ENCODE measurements at regions not wholly inside any gene's neighbourhood (a gene's known extent, or its start where the extent isn't known, plus 50 kb on each side); places are given as distances from the start of the nearest gene placed in this dataset.

DNA sequence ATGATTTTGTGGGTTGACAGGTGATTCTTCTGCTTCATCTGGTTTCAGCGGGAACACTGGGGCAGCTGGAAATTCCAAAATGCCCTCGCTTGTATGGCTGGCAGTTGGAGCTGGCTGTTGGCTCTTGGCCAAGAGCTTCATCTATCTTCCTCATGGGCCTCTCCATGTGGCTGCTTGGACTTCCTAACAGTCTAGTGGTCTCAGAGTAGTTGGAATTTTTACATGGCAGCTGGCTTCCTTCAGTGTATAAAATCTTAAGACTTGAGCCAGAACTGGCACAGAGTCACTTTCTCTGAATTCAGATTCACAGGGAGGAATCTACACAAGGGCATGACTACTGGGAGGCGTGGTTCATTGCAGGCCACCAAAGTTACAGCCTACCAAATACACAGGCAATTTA lies 204.9 kb upstream of the RMST start:
- Histone ChIP-seq H3K36me3 (ENCODE audit: control insufficient read depth in 1 of 2, insufficient read depth in 2 of 2, low read length in 2 of 2) (no peaks in the 10 kb centered on the region), H3K4me1 (ENCODE audit: control insufficient read depth in 1 of 2, insufficient read depth in 2 of 2, low read length in 2 of 2) (no peaks in the 10 kb centered on the region), H3K9me3 (ENCODE audit: control insufficient read depth in 1 of 2, insufficient read depth in 1 of 2, low read depth in 1 of 2, low read length in 2 of 2) (no peaks in the 10 kb centered on the region), H3K27me3 (ENCODE audit: insufficient read depth, low read length) (peaks cover 4% of the 10 kb centered on the region; the same call in 1 of the 2 replicates), H3K9ac (ENCODE audit: low read length) (no peak overlapping the region), H3K4me2 (ENCODE audit: low read length) (no peak overlapping the region), H3K79me2 (ENCODE audit: insufficient read depth, low read length) (no peaks in the 10 kb centered on the region), H3K4me3 (replicated peaks in 1 of 2; ENCODE audit: low read depth in 1 of 2, low read length in 2 of 2) (no peak overlapping the region), H3K9me2 (ENCODE audit: insufficient read depth) (no peaks in the 10 kb centered on the region), H4K20me1 (ENCODE audit: insufficient read depth) (no peaks in the 10 kb centered on the region), H3K27ac (ENCODE audit: low read depth, low read length) (no peak overlapping the region), H2AFZ (ENCODE audit: low read depth, low read length, poor library complexity, severe bottlenecking) (no peak overlapping the region)
- intact Hi-C loops (cut with micrococcal nuclease): no loop called here
- ATAC-seq (no peak), DNase-seq (ENCODE audit: low read depth, low spot score) (no peak)
- no TSS peak for BruUV-seq (replicated peaks)
- ChIA-PET CTCF (no interaction called here), POLR2A (no interaction called here), RAD21 (ENCODE audit: low non-redundant PET in 1 of 2, low total read pairs in 2 of 2, uncharacterized antibody in 2 of 2, unreplicated experiment in 2 of 2) (no interaction called here)
- no peak for TF ChIP-seq TCF7L2 (IDR thresholded peaks at IDR 0.05; ENCODE audit: borderline replicate concordance, extremely low read depth, insufficient read depth, insufficient read length)
- TF ChIP-seq POLR2AphosphoS5 (IDR thresholded peaks at IDR 0.05; ENCODE audit: low read depth, low read length): no peak

DNA sequence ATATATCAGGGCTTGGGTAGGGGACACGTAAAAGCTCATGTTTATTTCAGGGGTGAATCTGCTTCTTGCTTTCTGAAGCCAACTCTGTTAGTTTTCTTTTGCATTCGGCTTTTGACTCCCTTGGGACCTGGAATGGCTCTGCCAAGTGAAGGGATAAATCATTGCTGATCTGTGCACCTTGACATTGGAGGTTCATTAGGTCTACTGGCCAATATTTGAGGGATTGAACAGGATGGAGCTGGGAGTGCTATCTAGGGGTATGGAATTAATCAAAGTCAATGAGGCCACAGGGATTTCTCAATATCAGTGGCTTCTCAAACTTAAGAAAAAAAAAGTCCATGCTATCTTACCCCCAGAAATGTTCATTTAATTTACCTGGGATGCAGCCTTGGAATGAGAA lies 203.5 kb upstream of the RMST start:
- H3K9me2 ChIP-seq (ENCODE audit: insufficient read depth): no peaks in the 10 kb centered on the region
- no peaks in the 10 kb centered on the region for H4K20me1 ChIP-seq (ENCODE audit: insufficient read depth)
- ChIA-PET CTCF (no interaction called here), RAD21 (ENCODE audit: low non-redundant PET in 1 of 2, low total read pairs in 2 of 2, uncharacterized antibody in 2 of 2, unreplicated experiment in 2 of 2) (no interaction called here), POLR2A (no interaction called here)
- H3K79me2 ChIP-seq (ENCODE audit: insufficient read depth, low read length): no peaks in the 10 kb centered on the region
- H3K9ac ChIP-seq (ENCODE audit: low read length): no peak overlapping the region
- no peak overlapping the region for H3K4me3 ChIP-seq (replicated peaks in 1 of 2; ENCODE audit: low read depth in 1 of 2, low read length in 2 of 2)
- DNase-seq (ENCODE audit: low read depth, low spot score): no peak
- no peak overlapping the region for H3K4me2 ChIP-seq (ENCODE audit: low read length)
- H2AFZ ChIP-seq (ENCODE audit: low read depth, low read length, poor library complexity, severe bottlenecking): no peak overlapping the region
- no peaks in the 10 kb centered on the region for H3K4me1 ChIP-seq (ENCODE audit: control insufficient read depth in 1 of 2, insufficient read depth in 2 of 2, low read length in 2 of 2)
- BruUV-seq (replicated peaks): no TSS peak
- no peaks in the 10 kb centered on the region for H3K27me3 ChIP-seq (ENCODE audit: insufficient read depth, low read length)
- H3K36me3 ChIP-seq (ENCODE audit: control insufficient read depth in 1 of 2, insufficient read depth in 2 of 2, low read length in 2 of 2): no peaks in the 10 kb centered on the region
- intact Hi-C loops (cut with micrococcal nuclease): no loop called here
- no peak overlapping the region for H3K27ac ChIP-seq (ENCODE audit: low read depth, low read length)
- ATAC-seq: no peak
- H3K9me3 ChIP-seq (ENCODE audit: control insufficient read depth in 1 of 2, insufficient read depth in 1 of 2, low read depth in 1 of 2, low read length in 2 of 2): no peaks in the 10 kb centered on the region
- no peak for TF ChIP-seq ELF1 (IDR thresholded peaks at IDR 0.05; ENCODE audit: borderline replicate concordance, low read depth)
- TF ChIP-seq EGR1 (IDR thresholded peaks at IDR 0.05; ENCODE audit: low read depth): no peak
- TF ChIP-seq, protein P1, sequence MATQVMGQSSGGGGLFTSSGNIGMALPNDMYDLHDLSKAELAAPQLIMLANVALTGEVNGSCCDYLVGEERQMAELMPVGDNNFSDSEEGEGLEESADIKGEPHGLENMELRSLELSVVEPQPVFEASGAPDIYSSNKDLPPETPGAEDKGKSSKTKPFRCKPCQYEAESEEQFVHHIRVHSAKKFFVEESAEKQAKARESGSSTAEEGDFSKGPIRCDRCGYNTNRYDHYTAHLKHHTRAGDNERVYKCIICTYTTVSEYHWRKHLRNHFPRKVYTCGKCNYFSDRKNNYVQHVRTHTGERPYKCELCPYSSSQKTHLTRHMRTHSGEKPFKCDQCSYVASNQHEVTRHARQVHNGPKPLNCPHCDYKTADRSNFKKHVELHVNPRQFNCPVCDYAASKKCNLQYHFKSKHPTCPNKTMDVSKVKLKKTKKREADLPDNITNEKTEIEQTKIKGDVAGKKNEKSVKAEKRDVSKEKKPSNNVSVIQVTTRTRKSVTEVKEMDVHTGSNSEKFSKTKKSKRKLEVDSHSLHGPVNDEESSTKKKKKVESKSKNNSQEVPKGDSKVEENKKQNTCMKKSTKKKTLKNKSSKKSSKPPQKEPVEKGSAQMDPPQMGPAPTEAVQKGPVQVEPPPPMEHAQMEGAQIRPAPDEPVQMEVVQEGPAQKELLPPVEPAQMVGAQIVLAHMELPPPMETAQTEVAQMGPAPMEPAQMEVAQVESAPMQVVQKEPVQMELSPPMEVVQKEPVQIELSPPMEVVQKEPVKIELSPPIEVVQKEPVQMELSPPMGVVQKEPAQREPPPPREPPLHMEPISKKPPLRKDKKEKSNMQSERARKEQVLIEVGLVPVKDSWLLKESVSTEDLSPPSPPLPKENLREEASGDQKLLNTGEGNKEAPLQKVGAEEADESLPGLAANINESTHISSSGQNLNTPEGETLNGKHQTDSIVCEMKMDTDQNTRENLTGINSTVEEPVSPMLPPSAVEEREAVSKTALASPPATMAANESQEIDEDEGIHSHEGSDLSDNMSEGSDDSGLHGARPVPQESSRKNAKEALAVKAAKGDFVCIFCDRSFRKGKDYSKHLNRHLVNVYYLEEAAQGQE (IDR thresholded peaks at IDR 0.05; ENCODE audit: low read depth): no peak
- no peak for TF ChIP-seq TCF7L2 (IDR thresholded peaks at IDR 0.05; ENCODE audit: borderline replicate concordance, extremely low read depth, insufficient read depth, insufficient read length)
- TF ChIP-seq, protein P2, sequence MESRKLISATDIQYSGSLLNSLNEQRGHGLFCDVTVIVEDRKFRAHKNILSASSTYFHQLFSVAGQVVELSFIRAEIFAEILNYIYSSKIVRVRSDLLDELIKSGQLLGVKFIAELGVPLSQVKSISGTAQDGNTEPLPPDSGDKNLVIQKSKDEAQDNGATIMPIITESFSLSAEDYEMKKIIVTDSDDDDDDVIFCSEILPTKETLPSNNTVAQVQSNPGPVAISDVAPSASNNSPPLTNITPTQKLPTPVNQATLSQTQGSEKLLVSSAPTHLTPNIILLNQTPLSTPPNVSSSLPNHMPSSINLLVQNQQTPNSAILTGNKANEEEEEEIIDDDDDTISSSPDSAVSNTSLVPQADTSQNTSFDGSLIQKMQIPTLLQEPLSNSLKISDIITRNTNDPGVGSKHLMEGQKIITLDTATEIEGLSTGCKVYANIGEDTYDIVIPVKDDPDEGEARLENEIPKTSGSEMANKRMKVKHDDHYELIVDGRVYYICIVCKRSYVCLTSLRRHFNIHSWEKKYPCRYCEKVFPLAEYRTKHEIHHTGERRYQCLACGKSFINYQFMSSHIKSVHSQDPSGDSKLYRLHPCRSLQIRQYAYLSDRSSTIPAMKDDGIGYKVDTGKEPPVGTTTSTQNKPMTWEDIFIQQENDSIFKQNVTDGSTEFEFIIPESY (IDR thresholded peaks at IDR 0.05; ENCODE audit: extremely low read depth, insufficient replicate concordance, low read length): no peak
- no peak for TF ChIP-seq CBX3 (IDR thresholded peaks at IDR 0.05; ENCODE audit: low read depth)
- TF ChIP-seq SIN3A (IDR thresholded peaks at IDR 0.05; ENCODE audit: low read depth): no peak
- TF ChIP-seq, protein P3, sequence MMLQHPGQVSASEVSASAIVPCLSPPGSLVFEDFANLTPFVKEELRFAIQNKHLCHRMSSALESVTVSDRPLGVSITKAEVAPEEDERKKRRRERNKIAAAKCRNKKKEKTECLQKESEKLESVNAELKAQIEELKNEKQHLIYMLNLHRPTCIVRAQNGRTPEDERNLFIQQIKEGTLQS (IDR thresholded peaks at IDR 0.05): no peak
- TF ChIP-seq POLR2AphosphoS5 (IDR thresholded peaks at IDR 0.05; ENCODE audit: low read depth, low read length): no peak
- TF ChIP-seq, protein P4, sequence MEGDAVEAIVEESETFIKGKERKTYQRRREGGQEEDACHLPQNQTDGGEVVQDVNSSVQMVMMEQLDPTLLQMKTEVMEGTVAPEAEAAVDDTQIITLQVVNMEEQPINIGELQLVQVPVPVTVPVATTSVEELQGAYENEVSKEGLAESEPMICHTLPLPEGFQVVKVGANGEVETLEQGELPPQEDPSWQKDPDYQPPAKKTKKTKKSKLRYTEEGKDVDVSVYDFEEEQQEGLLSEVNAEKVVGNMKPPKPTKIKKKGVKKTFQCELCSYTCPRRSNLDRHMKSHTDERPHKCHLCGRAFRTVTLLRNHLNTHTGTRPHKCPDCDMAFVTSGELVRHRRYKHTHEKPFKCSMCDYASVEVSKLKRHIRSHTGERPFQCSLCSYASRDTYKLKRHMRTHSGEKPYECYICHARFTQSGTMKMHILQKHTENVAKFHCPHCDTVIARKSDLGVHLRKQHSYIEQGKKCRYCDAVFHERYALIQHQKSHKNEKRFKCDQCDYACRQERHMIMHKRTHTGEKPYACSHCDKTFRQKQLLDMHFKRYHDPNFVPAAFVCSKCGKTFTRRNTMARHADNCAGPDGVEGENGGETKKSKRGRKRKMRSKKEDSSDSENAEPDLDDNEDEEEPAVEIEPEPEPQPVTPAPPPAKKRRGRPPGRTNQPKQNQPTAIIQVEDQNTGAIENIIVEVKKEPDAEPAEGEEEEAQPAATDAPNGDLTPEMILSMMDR (IDR thresholded peaks at IDR 0.05 in 2 of 3, conservative IDR thresholded peaks at IDR 0.05 in 1 of 3; ENCODE audit: borderline replicate concordance in 1 of 3, insufficient read depth in 1 of 3, low read depth in 2 of 3, low read length in 2 of 3): no peak
- TF ChIP-seq RAD21 (IDR thresholded peaks at IDR 0.05; ENCODE audit: low read depth): no peak
- TF ChIP-seq ZNF274 (IDR thresholded peaks at IDR 0.05; ENCODE audit: low read depth, low read length): no peak
- TF ChIP-seq SP1 (IDR thresholded peaks at IDR 0.05; ENCODE audit: low read depth): no peak

Measured in HCT116 (cell line).